ENCODE measurements at regions not wholly inside any gene's neighbourhood (a gene's known extent, or its start where the extent isn't known, plus 50 kb on each side); places are given as distances from the start of the nearest gene placed in this dataset.
"Not testable (repeated sequence)": the region's sequence is repeated elsewhere in the genome, so short reads cannot be mapped to it uniquely, and the experiment has no call there.

DNA sequence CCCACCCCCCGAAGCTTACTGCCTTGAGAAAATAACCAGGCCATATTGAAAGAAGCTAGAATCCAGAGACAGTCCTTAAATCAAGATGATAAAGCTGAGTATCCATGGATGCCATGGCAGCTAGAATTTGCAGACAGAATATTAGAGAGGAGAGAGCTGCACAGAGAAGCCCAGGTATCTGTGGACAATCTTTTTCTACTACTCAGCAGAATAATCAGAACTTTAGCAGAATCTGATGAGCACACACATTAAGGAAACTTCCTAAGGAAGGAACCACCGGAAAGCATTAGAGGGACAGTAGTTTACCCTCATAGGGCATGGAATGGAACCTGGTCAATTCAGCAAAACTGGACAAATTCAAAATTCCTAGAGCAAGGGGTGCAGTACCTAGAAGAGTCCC is 1001.7 kb downstream of the HACE1 start:
- H3K9ac ChIP-seq (ENCODE audit: low read depth, low read length), result no peak overlapping the region
- no peaks in the 10 kb centered on the region for H3K9me3 ChIP-seq (ENCODE audit: control insufficient read depth, insufficient read depth, low read length)
- H3K4me1 ChIP-seq (ENCODE audit: insufficient read depth, low read length), result no peaks in the 10 kb centered on the region
- H3K36me3 ChIP-seq (ENCODE audit: insufficient read depth, low read length), result no peaks in the 10 kb centered on the region

DNA sequence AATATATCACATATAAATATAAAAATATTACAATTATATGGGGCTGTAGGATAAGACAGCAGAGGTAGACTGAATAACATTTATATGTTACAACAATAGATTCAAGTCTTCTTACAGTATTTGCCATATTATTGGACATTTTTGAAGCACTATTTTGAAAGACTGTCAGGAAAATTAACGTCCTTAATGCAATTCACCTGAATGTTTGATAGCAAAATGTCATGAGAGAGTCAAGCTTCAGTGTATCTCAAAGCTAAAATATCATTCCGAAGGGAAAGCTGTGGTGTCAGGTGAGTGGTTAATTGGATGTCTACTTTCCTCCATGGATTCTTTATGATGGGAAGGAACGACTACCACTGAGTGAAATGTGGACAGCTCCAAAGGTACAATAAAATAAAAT is 1004.0 kb downstream of the HACE1 start:
- Histone ChIP-seq H3K4me1 (ENCODE audit: insufficient read depth, low read length) (no peaks in the 10 kb centered on the region), H3K9ac (ENCODE audit: low read depth, low read length) (no peak overlapping the region), H3K9me3 (ENCODE audit: control insufficient read depth, insufficient read depth, low read length) (no peaks in the 10 kb centered on the region), H3K36me3 (ENCODE audit: insufficient read depth, low read length) (no peaks in the 10 kb centered on the region)

DNA sequence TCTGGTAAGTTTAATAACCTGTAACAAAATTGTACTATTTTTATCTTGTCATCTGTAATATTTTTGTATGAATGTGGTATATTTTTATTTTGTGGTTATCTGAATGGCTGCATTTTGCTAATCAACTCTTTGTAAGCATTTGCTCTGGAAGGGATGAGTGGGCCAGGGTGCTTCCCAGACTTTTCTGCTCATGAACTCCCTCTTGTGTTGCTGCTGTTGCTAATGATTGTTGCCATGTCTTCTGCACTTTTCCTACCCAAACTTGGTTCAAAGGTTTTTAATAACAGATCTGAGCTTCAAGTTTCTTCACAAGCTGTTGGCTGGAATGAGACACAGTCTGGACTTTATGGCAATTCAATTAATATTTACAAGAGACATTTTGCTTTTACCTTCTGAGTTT is 1005.7 kb downstream of the HACE1 start:
- Histone ChIP-seq H3K9me3 (ENCODE audit: control insufficient read depth, insufficient read depth, low read length) (no peaks in the 10 kb centered on the region), H3K9ac (ENCODE audit: low read depth, low read length) (no peak overlapping the region), H3K36me3 (ENCODE audit: insufficient read depth, low read length) (no peaks in the 10 kb centered on the region), H3K4me1 (ENCODE audit: insufficient read depth, low read length) (no peaks in the 10 kb centered on the region)

DNA sequence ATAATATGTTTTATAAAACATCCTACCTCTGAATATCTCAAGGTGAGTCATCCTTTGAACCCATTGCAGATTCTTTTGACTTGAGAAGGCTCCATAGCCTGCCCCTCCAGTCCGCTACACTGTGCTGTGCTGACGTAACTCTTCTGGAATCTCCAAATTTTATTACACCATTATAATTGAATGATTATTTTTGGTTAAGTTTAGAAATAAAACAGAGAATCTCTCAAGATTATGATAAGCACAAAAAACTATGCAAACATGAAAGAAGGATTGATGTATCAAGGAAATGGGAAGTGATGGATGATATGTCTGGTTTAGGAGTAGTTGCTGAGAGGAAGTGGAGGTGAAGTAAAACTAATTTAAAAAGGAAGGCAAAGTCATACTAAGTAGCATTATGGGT is 1021.3 kb downstream of the HACE1 start:
- no peaks in the 10 kb centered on the region for H3K9me3 ChIP-seq (ENCODE audit: control insufficient read depth, insufficient read depth, low read length)
- no peaks in the 10 kb centered on the region for H3K36me3 ChIP-seq (ENCODE audit: insufficient read depth, low read length)
- H3K4me1 ChIP-seq (ENCODE audit: insufficient read depth, low read length), result no peaks in the 10 kb centered on the region
- no peak overlapping the region for H3K9ac ChIP-seq (ENCODE audit: low read depth, low read length)

DNA sequence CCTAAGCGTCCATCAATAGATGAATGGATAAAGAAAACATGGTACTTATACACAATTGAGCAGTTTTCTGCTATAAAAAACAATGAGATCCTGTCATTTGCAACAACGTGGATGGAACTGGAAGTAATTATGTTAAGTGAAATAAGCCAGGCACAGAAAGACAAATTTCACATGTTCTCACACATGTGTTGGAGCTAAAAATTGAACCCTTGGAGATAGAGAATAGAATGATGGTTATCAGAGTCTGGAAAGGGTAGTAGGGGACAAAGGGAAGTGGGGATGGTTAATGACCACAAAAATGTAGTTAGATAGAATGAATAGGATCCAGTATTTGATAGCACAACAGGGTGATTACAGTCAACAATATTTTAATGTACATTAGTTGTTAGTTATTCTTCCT is 1033.5 kb downstream of the HACE1 start:
- Histone ChIP-seq H3K36me3 (ENCODE audit: insufficient read depth, low read length) (no peaks in the 10 kb centered on the region), H3K9ac (ENCODE audit: low read depth, low read length) (no peak overlapping the region), H3K4me1 (ENCODE audit: insufficient read depth, low read length) (no peaks in the 10 kb centered on the region), H3K9me3 (ENCODE audit: control insufficient read depth, insufficient read depth, low read length) (no peaks in the 10 kb centered on the region)

DNA sequence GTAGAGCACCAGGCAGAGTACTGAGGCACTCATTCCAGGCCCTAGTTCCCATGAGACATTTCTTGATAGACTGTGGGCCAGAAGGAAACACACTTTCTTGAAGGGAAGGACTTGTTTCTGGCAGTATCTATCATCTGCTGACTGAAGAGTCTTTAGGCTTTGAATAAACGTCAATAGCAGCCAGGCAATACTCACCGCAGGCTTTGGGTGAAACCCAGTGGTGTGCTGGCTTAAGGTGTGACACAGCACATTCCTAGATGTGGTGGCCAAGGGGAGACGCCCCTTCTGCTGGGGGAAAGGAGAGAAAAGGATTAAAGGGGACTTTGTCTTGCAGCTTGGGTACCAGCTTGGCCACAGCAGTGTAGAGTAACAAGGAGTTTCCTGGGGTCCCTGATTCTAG is 1039.6 kb downstream of the HACE1 start:
- H3K9me3 ChIP-seq (ENCODE audit: control insufficient read depth, insufficient read depth, low read length), result no peaks in the 10 kb centered on the region

DNA sequence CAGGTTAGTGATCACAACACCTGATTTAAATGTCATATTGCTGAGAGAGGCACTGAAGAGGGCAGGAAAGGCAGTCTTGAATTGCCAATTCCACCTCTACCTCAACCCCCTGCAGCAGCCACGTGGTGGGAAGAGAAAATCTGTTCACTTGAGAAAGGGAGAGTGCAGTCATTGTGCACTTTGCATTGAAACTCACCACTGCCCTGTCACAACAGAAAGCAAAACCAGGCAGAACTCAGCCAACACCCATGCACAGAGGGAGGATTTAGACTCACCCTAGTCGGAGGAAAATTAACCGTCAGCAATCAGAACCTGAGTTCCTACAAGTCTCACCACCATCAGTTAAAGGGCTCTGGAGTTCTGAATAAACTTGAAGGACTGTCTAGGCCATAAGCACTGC is 1040.2 kb downstream of the HACE1 start:
- H3K9ac ChIP-seq (ENCODE audit: low read depth, low read length), result no peak overlapping the region
- H3K36me3 ChIP-seq (ENCODE audit: insufficient read depth, low read length), result no peaks in the 10 kb centered on the region
- H3K9me3 ChIP-seq (ENCODE audit: control insufficient read depth, insufficient read depth, low read length), result no peaks in the 10 kb centered on the region
- H3K4me1 ChIP-seq (ENCODE audit: insufficient read depth, low read length), result no peaks in the 10 kb centered on the region

More for the DNA sequence above, 1039.6 kb downstream of the HACE1 start:
- no peaks in the 10 kb centered on the region for H3K4me1 ChIP-seq (ENCODE audit: insufficient read depth, low read length)
- no peaks in the 10 kb centered on the region for H3K36me3 ChIP-seq (ENCODE audit: insufficient read depth, low read length)
- no peak overlapping the region for H3K9ac ChIP-seq (ENCODE audit: low read depth, low read length)

DNA sequence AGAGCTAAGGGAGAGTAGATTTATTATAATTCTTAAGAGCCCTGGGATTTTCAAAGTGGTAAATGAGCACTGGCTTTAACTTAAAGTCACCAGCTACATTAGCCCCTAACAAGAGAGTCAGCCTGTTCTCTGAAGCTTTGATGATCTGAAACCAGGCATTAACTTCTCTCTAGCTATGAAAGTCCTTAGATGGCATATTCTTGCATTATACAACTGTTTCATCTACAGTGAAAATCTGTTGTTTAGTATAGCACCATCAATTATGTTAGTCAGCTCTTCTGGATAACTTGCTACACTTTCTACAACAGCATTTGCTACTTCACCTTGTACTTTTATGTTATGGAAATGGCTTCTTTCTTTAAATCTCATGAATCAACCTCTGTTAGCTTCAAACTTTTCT is 1046.7 kb downstream of the HACE1 start:
- H3K9me3 ChIP-seq (ENCODE audit: control insufficient read depth, insufficient read depth, low read length), result no peaks in the 10 kb centered on the region
- H3K4me1 ChIP-seq (ENCODE audit: insufficient read depth, low read length), result no peaks in the 10 kb centered on the region
- no peak overlapping the region for H3K9ac ChIP-seq (ENCODE audit: low read depth, low read length)
- no peaks in the 10 kb centered on the region for H3K36me3 ChIP-seq (ENCODE audit: insufficient read depth, low read length)

DNA sequence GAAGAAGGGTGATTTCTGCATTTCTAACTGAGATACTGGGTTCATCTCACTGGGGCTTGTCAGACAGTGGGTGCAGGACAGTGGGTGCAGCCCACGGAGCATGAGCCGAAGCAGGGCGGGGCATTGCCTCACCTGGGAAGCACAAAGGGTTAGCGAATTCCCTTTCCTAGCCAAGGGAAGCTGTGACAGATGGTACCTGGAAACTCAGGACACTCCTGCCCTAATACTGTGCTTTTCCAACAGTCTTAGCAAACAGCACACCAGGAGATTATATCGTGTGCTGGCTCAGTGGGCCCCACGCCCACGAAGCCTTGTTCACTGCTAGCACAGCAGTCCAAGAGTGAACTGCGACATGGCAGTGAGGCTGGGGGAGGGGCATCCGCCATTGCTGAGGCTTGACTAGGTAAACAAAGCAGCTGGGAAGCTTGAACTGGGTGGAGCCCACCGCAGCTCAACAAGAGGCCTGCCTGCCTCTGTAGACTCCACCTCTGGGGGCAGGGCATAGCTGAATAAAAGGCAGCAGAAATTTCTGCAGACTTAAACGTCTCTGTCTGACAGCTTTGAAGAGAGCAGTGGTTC is 1057.7 kb downstream of the HACE1 start:
- not testable (repeated sequence) for H3K36me3 ChIP-seq (ENCODE audit: insufficient read depth, low read length)

DNA sequence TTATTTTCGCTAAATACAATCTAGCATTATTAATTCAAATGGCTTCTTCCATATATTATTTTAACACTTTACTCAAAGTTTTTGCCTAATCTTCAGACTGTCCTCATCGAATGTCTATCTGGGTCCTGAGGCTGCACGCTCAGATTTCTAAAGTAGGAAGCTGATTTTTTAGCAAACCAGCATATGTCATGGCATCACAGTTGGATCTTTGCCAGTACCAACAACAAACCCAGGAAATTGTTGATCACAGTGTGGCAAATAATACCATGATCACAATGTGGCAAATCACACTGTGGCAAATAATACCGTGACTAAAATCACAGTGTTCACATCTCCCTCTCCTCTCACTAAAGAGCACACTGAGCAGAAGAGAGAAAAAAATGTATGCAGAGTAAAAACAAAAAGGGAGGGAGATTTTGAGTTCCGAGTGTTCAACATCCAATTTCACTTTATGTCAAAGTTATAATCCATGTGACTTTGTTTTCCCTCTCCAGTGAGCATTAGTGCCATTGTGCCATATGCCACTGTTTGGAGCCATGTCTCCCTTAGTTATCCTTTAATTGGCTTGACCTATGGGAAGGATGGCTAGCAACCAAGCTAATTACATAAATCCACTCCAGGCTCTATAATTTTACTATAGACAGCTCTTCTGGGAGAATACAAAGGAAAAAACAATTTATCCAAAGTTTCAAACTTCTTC is 1059.6 kb downstream of the HACE1 start:
- H3K36me3 ChIP-seq (ENCODE audit: insufficient read depth, low read length), result no peaks in the 10 kb centered on the region
- no peaks in the 10 kb centered on the region for H3K9me3 ChIP-seq (ENCODE audit: control insufficient read depth, insufficient read depth, low read length)
- no peaks in the 10 kb centered on the region for H3K4me1 ChIP-seq (ENCODE audit: insufficient read depth, low read length)
- H3K9ac ChIP-seq (ENCODE audit: low read depth, low read length), result no peak overlapping the region

More for the DNA sequence above, 1057.7 kb downstream of the HACE1 start:
- H3K9me3 ChIP-seq (ENCODE audit: control insufficient read depth, insufficient read depth, low read length); H3K9ac ChIP-seq (ENCODE audit: low read depth, low read length); H3K4me1 ChIP-seq (ENCODE audit: insufficient read depth, low read length): not testable (repeated sequence)

DNA sequence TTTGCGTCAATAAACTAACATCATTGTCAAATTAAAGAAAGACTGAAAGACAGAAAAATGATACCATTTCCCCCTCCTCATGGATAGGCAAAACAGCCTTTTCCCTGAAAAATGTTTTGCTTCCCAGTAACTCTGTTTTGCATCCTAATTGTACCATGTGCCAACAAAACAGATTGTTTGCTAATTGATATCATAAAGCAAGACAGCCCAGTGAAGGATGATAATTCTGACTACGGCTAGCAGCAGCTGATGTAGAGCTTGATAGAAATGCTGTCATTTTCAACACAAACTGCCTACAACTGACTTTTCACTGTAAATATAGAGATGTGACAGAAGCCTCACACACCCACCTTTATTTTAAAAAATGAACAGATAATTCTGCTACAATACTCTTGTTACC is 1061.6 kb downstream of the HACE1 start:
- Histone ChIP-seq H3K36me3 (ENCODE audit: insufficient read depth, low read length) (no peaks in the 10 kb centered on the region), H3K9ac (ENCODE audit: low read depth, low read length) (no peak overlapping the region), H3K4me1 (ENCODE audit: insufficient read depth, low read length) (no peaks in the 10 kb centered on the region), H3K9me3 (ENCODE audit: control insufficient read depth, insufficient read depth, low read length) (no peaks in the 10 kb centered on the region)

DNA sequence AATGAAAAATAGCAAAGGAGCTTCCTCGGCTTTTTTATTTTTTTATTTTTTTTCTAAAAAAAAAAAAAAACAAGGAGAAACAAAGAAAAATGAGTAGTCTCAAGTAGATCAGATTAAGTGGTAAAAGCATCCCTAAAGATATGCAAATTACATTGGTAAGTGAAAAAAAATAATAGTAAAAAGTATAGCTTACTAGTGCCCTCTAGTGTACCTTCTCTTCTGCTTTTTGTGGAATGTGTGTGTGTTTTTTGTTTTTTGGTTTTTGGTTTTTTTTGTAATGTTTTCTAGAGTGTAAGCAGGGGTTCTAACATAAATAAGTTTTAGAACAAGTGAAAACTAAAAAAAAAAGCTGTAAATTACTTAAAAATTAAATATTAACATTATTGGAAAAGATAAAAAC is 1062.0 kb downstream of the HACE1 start:
- Histone ChIP-seq H3K9ac (ENCODE audit: low read depth, low read length) (no peak overlapping the region), H3K9me3 (ENCODE audit: control insufficient read depth, insufficient read depth, low read length) (no peaks in the 10 kb centered on the region), H3K4me1 (ENCODE audit: insufficient read depth, low read length) (no peaks in the 10 kb centered on the region), H3K36me3 (ENCODE audit: insufficient read depth, low read length) (no peaks in the 10 kb centered on the region)

DNA sequence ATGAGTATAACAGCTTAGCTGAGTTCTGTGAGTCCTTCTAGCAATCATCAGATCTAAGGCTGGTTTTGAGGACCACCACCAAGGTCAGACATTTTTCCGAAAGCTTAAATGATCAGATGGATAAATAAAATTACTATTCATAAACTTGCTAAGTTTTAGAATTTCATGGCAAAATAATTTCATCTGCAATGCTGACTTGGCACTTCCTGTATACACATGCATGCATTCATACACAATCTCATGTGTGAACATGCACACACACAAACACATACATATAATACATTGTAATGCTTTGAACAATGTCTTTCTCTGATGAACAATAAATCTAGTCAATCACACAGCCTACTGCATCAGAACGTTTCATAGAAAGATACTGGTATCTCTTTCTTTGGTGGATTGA is 1068.3 kb downstream of the HACE1 start:
- Histone ChIP-seq H3K9me3 (ENCODE audit: control insufficient read depth, insufficient read depth, low read length) (no peaks in the 10 kb centered on the region), H3K36me3 (ENCODE audit: insufficient read depth, low read length) (no peaks in the 10 kb centered on the region), H3K4me1 (ENCODE audit: insufficient read depth, low read length) (no peaks in the 10 kb centered on the region)

DNA sequence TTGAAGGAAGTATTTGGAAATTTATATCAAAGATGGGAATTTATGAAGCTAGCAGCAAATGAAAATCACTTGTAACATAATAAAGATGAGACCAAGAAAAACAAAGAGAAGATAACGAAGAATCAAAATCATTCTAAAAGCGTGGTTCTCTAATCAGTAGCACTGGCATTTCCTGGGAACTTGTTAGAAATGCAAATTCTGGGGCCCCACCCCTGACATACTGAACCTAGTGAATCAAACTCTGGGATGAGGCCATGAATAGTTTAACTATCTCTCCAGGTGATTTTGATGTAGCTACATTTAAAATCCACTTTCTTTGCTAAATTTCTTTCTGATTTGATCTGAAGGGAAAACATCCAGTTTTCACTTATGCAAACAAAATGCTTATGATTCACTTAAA is 1075.6 kb downstream of the HACE1 start:
- Histone ChIP-seq H3K9ac (ENCODE audit: low read depth, low read length) (no peak overlapping the region), H3K9me3 (ENCODE audit: control insufficient read depth, insufficient read depth, low read length) (no peaks in the 10 kb centered on the region), H3K36me3 (ENCODE audit: insufficient read depth, low read length) (no peaks in the 10 kb centered on the region), H3K4me1 (ENCODE audit: insufficient read depth, low read length) (peaks cover 10% of the 10 kb centered on the region)

More for the DNA sequence above, 1068.3 kb downstream of the HACE1 start:
- no peak overlapping the region for H3K9ac ChIP-seq (ENCODE audit: low read depth, low read length)

DNA sequence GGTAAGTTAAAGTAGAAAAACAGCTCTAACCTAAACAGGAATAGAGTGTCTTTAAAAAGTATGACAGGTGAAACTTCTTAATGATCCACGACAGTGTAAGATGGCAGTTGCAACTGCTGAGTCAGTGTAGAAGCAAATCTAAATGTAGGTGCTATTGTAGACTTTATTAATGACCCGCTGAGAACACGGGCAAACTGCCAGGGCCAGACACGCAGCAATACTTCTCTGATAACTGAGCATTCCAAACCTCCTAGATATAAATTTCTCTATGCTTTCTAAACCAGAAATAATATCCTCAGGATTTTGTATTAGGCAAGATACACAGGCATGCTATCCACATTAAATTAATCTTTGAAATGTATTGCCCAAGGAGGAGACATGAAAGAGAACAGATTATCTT is 1076.4 kb downstream of the HACE1 start:
- Histone ChIP-seq H3K36me3 (ENCODE audit: insufficient read depth, low read length) (no peaks in the 10 kb centered on the region), H3K4me1 (ENCODE audit: insufficient read depth, low read length) (peaks cover 10% of the 10 kb centered on the region), H3K9ac (ENCODE audit: low read depth, low read length) (no peak overlapping the region), H3K9me3 (ENCODE audit: control insufficient read depth, insufficient read depth, low read length) (no peaks in the 10 kb centered on the region)
